Loucy (cell line): ENCODE measurements at regions not wholly inside any gene's neighbourhood (a gene's known extent, or its start where the extent isn't known, plus 50 kb on each side); places are given as distances from the start of the nearest gene placed in this dataset.

Source experiments
- H2AFZ ChIP-seq: fragments of 200-600 bp; sonication (generic); 2 replicates; pipeline ENCODE4 v1.6.0; 2016; ENCODE audit warnings: antibody characterized with exemption, mild to moderate bottlenecking, low read length, moderate library complexity
- H3F3A ChIP-seq: fragments of 200-600 bp; 2 replicates; pipeline ENCODE4 v1.6.0; 2016; ENCODE audit warnings: antibody characterized with exemption, low read depth, mild to moderate bottlenecking
- H3K27me3 ChIP-seq: fragments of 200-600 bp; sonication (generic); 2 replicates; pipeline ENCODE4 v1.6.1; 2014; ENCODE audit warnings: low read length, mild to moderate bottlenecking; ENCODE audit not compliant: insufficient read depth, poor library complexity, severe bottlenecking
- H3K36me3 ChIP-seq: fragments of 200-600 bp; sonication (generic); 2 replicates; pipeline ENCODE4 v1.6.1; 2016; ENCODE audit warnings: low read length; ENCODE audit not compliant: insufficient read depth
- H3K4me1 ChIP-seq: fragments of 200-600 bp; sonication (generic); 2 replicates; pipeline ENCODE4 v1.5.1; 2014; ENCODE audit warnings: low read length, mild to moderate bottlenecking; ENCODE audit not compliant: insufficient read depth, poor library complexity, severe bottlenecking
- H3K4me2 ChIP-seq: fragments of 200-600 bp; sonication (generic); 2 replicates; pipeline ENCODE4 v1.6.0; 2014; ENCODE audit warnings: antibody characterized with exemption, low read length, low read depth, mild to moderate bottlenecking; ENCODE audit not compliant: poor library complexity, severe bottlenecking
- H3K4me3 ChIP-seq: fragments of 200-600 bp; sonication (generic); 2 replicates; pipeline ENCODE4 v1.5.1; 2014; ENCODE audit warnings: low read length, mild to moderate bottlenecking, mixed read lengths; ENCODE audit not compliant: poor library complexity, severe bottlenecking
- H3K79me2 ChIP-seq: fragments of 200-600 bp; sonication (generic); 2 replicates; pipeline ENCODE4 v1.6.1; 2014; ENCODE audit warnings: low read length; ENCODE audit not compliant: insufficient read depth
- H3K9ac ChIP-seq: fragments of 200-600 bp; sonication (generic); 2 replicates; pipeline ENCODE4 v1.6.0; 2014; ENCODE audit warnings: mild to moderate bottlenecking, low read depth, low read length, moderate library complexity; ENCODE audit not compliant: poor library complexity, severe bottlenecking
- H3K9me2 ChIP-seq: fragments of 200-600 bp; sonication (generic); replicated peaks from 2 replicates; pipeline ENCODE4 v1.6.1; 2016; ENCODE audit warnings: low read depth, low read length, mixed read lengths
- H3K9me3 ChIP-seq: fragments of 200-600 bp; sonication (generic); 2 replicates; pipeline ENCODE4 v1.6.1; 2014; ENCODE audit warnings: mild to moderate bottlenecking, antibody characterized with exemption, low read length, low read depth; ENCODE audit not compliant: insufficient read depth
- H4K20me1 ChIP-seq: fragments of 200-600 bp; sonication (generic); 2 replicates; pipeline ENCODE4 v1.6.0; 2014; ENCODE audit warnings: antibody characterized with exemption, low read length, mild to moderate bottlenecking; ENCODE audit not compliant: insufficient read depth, poor library complexity, severe bottlenecking
- CTCF ChIP-seq: fragments of 200-600 bp; sonication (generic); conservative IDR thresholded peaks from 2 replicates; pipeline ENCODE4 v1.5.1; 2014; ENCODE audit warnings: mild to moderate bottlenecking, antibody characterized with exemption, low read length
- EZH2phosphoT487 ChIP-seq: fragments of 200-600 bp; IDR thresholded peaks from 2 replicates; pipeline ENCODE4 v1.6.1; 2018; ENCODE audit warnings: antibody characterized with exemption, mild to moderate bottlenecking, moderate library complexity, borderline replicate concordance

GRCh38 chr15:96424674-96425073 lies 94.2 kb downstream of the NR2F2 start:
- Histone ChIP-seq H3K27me3 (no peaks in the 10 kb centered on the region), H2AFZ (no peak overlapping the region), H3K9me2 (no peaks in the 10 kb centered on the region), H3K4me3 (no peak overlapping the region), H3K79me2 (no peaks in the 10 kb centered on the region), H3K9ac (no peak overlapping the region), H3K36me3 (no peaks in the 10 kb centered on the region), H4K20me1 (no peaks in the 10 kb centered on the region), H3K9me3 (no peaks in the 10 kb centered on the region), H3K4me1 (no peaks in the 10 kb centered on the region), H3K4me2 (no peak overlapping the region), H3F3A (no peaks in the 10 kb centered on the region)
- TF ChIP-seq CTCF (no peak), EZH2phosphoT487 (no peak)

- Histone ChIP-seq H3K27me3 (no peaks in the 10 kb centered on the region), H3K9ac (no peak overlapping the region), H3K9me2 (no peaks in the 10 kb centered on the region), H3K4me2 (no peak overlapping the region), H3K9me3 (no peaks in the 10 kb centered on the region), H3K79me2 (no peaks in the 10 kb centered on the region), H4K20me1 (no peaks in the 10 kb centered on the region), H3K4me1 (no peaks in the 10 kb centered on the region), H3K36me3 (no peaks in the 10 kb centered on the region), H2AFZ (no peak overlapping the region), H3K4me3 (no peak overlapping the region), H3F3A (no peaks in the 10 kb centered on the region)
- TF ChIP-seq EZH2phosphoT487 (no peak), CTCF (no peak)
These were observed 98.2 kb downstream of the NR2F2 start for GRCh38 chr15:96428742-96429141.

GRCh38 chr15:96431786-96432185 lies 101.3 kb downstream of the NR2F2 start:
- no peak overlapping the region for H3K4me3 ChIP-seq
- H3K79me2 ChIP-seq = no peaks in the 10 kb centered on the region
- H4K20me1 ChIP-seq = no peaks in the 10 kb centered on the region
- no peaks in the 10 kb centered on the region for H3K9me2 ChIP-seq
- TF ChIP-seq CTCF (no peak), EZH2phosphoT487 (no peak)
- no peak overlapping the region for H2AFZ ChIP-seq
- no peak overlapping the region for H3K4me2 ChIP-seq
- no peak overlapping the region for H3K9ac ChIP-seq
- H3K36me3 ChIP-seq = no peaks in the 10 kb centered on the region
- H3K9me3 ChIP-seq = no peaks in the 10 kb centered on the region
- H3K27me3 ChIP-seq = no peaks in the 10 kb centered on the region
- H3F3A ChIP-seq = no peaks in the 10 kb centered on the region
- H3K4me1 ChIP-seq = no peaks in the 10 kb centered on the region
